ENCODE measurements at regions not wholly inside any gene's neighbourhood (a gene's known extent, or its start where the extent isn't known, plus 50 kb on each side); places are given as distances from the start of the nearest gene placed in this dataset.

DNA sequence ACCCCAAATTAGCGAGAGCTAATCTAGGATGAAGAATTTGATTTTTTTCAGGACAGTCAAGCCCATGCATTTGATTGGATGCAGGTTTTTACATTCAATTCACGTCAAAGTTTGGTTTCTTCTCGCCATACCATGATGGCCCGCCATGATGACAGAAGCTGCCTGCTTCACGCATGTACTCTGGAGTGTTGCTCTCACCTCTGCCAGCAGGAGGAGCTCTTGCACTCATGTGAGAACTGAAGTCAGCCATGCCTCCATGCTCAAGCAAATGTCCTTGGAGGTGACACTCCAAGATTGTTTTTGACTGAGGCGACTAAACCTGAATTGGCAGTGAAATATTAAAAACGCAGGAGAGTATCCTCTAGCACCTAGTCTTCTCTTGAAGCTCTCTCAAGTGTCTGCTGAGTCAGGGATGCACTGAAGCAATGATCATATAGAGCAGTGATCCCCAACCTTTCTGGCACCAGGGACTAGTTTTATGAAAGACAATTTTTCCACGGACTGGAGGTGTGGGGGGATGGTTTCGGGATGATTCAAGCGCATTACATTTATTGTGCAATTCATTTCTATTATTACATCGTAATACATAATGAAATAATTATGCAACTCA is 120.9 kb downstream of the SAMMSON start:
- peak; percentile 0 for DNase-seq

DNA sequence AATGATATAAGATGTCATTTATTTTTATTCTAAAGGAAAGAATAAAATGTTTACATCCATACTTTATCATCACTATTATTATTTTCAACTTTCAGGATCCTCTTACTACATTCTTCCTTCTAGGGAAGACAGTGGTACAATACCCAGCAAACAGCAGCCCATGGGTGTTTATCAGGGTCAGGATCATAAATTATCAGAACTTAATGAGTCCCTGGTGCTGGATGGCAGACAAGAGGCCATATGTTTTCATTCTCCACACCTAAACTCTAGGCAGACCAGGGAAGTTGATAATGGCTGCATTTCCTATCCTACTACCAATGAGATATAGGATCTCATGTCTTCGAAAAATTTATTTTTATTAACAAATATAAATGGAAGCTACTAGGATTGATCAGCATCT is 127.7 kb downstream of the SAMMSON start:
- DNase-seq = no peak

DNA sequence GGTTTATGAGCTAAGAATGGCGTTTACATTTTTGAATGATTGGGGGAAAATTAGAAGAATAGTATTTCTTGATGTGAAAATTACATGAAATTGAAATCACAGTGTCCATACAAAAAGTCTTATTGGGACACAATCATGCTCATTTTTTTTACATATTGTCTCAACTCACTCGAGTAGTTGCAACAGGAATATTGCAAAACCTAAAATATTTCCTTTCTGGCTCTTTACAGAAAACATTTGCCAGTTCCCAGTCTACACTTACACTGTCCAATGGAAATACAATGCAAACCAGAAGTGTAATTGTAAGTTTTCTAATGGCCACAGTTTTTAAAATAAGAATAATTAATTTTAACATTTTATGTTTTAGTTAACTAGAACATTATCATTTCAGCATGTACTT is 137.8 kb downstream of the SAMMSON start:
- DNase-seq = no peak

DNA sequence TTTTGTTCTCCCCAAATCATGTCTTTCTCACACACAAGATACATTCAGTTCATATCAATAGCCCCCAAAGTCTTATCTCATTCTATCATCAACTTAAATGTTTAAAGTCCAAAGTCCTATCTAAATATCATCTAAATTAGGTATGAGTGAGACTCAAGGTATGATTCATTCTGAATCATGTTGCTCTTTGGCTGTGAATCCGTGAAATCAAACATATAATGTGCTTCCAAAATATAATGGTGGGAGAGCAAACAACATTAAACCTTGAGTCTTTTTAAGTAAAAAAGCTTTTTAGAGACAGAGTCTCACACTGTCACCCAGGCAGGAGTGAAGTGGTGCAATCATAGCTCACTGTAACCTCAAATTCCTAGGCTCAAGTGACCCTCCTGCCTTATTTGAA is 139.1 kb downstream of the SAMMSON start:
- DNase-seq = no peak

All from NCI-H1092 treated with DMSO at 0.1 percent for 48 hours (cell line).